ENCODE measurements at regions not wholly inside any gene's neighbourhood (a gene's known extent, or its start where the extent isn't known, plus 50 kb on each side); places are given as distances from the start of the nearest gene placed in this dataset.

GRCh38 chr10:8430321-8430720 lies 375.8 kb downstream of the GATA3 start:
- TF ChIP-seq GATA2 (IDR thresholded peaks at IDR 0.05; ENCODE audit: low read depth, low read length) (no peak), GATA3 (IDR thresholded peaks at IDR 0.05; ENCODE audit: low read depth, low read length) (no peak)

Data from SH-SY5Y (cell line).